Body of pancreas (tissue), 4 donors: ENCODE measurements at regions not wholly inside any gene's neighbourhood (a gene's known extent, or its start where the extent isn't known, plus 50 kb on each side); places are given as distances from the start of the nearest gene placed in this dataset.

Source experiments
- ATAC-seq: fragments of 150-250 bp; one replicate; pipeline ENCODE4 v1.9.1; 2016
- DNase-seq, 4 donors: peaks; one replicate each; pipeline ENCODE4 v3.0.0-alpha.2; 2019
- H3K27ac ChIP-seq, 4 donors: fragments of 200-600 bp; sonication (generic); 1 replicate in 3 of 4; 2 replicates in 1 of 4; pipeline versions ENCODE4 v1.5.1 to v1.6.1; 2016 to 2019; ENCODE audit warnings: mild to moderate bottlenecking in 1 of 4, mixed read lengths in 1 of 4, moderate library complexity in 1 of 4
- H3K27me3 ChIP-seq, 2 donors: fragments of 200-600 bp; sonication (generic); one replicate each; pipeline ENCODE4 v1.6.0; 2016; ENCODE audit warnings: mild to moderate bottlenecking in 1 of 2
- H3K36me3 ChIP-seq, 2 donors: fragments of 200-600 bp; sonication (generic); replicated peaks in 1 of 2; 2 replicates each; pipeline ENCODE4 v1.5.1; 2016; ENCODE audit warnings: low read depth in 2 of 2; ENCODE audit not compliant: insufficient read depth in 1 of 2
- H3K4me1 ChIP-seq: fragments of 200-600 bp; sonication (generic); one replicate; pipeline ENCODE4 v1.6.0; 2016
- H3K4me3 ChIP-seq, 2 donors: fragments of 200-600 bp; sonication (generic); 1 replicate in 1 of 2; 2 replicates in 1 of 2; pipeline ENCODE4 v1.5.1; 2016 to 2019
- H3K9me3 ChIP-seq, 3 donors: fragments of 200-600 bp; sonication (generic); 1 replicate in 2 of 3; 2 replicates in 1 of 3; pipeline ENCODE4 v1.5.1; 2016
- POLR2A ChIP-seq, 3 donors: fragments of 450-650 bp; IDR thresholded peaks; one replicate each; pipeline ENCODE4 v1.6.1; 2016; ENCODE audit warnings: antibody characterized with exemption in 3 of 3, mild to moderate bottlenecking in 2 of 3
- WGBS, 2 donors: methylation state at CpG; one replicate each; pipeline ENCODE4 v1.1.5; 2017; 5-methylcytosine and 5-hydroxymethylcytosine counted together
- intact Hi-C: fragments of 100-400 bp; cut with DNase I; formaldehyde crosslinking; loops from one replicate; pipeline ENCODE4 v1.15.1; 2023
- TF ChIP-seq, protein P1 (sequence below), 7 experiments: fragments of 450-650 bp in 4 of 7; fragments of 200-600 bp in 3 of 7; sonication (generic) in 3 of 7; IDR thresholded peaks; one replicate each; pipeline ENCODE4 v1.5.1; 2016 to 2019; ENCODE audit warnings: antibody characterized with exemption in 7 of 7

GRCh38 chr11:112523477-112523876, 262.8 kb upstream of the PLET1 start:
- DNase-seq (peak; percentile 44 to 75 (median 60)), ATAC-seq (peak; percentile 89)
- TF ChIP-seq POLR2A (IDR thresholded peaks at IDR 0.05): peak in 2 of 3 donors; percentile 34 to 44
- TF ChIP-seq, protein P1, sequence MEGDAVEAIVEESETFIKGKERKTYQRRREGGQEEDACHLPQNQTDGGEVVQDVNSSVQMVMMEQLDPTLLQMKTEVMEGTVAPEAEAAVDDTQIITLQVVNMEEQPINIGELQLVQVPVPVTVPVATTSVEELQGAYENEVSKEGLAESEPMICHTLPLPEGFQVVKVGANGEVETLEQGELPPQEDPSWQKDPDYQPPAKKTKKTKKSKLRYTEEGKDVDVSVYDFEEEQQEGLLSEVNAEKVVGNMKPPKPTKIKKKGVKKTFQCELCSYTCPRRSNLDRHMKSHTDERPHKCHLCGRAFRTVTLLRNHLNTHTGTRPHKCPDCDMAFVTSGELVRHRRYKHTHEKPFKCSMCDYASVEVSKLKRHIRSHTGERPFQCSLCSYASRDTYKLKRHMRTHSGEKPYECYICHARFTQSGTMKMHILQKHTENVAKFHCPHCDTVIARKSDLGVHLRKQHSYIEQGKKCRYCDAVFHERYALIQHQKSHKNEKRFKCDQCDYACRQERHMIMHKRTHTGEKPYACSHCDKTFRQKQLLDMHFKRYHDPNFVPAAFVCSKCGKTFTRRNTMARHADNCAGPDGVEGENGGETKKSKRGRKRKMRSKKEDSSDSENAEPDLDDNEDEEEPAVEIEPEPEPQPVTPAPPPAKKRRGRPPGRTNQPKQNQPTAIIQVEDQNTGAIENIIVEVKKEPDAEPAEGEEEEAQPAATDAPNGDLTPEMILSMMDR (IDR thresholded peaks at IDR 0.05): no peak
- H3K9me3 ChIP-seq: no peaks in the 10 kb centered on the region
- WGBS, 2 donors: 25 to 29% methylated on average over 4 of the region's 4 CpGs
- no peaks in the 10 kb centered on the region for H3K27me3 ChIP-seq
- peaks cover 19% of the 10 kb centered on the region for H3K4me1 ChIP-seq
- intact Hi-C loops: no loop called here
- no peak overlapping the region for H3K4me3 ChIP-seq
- no peaks in the 10 kb centered on the region for H3K36me3 ChIP-seq
- peak overlapping the region in 3 of 4 donors; percentile 35 to 69 (median 60) for H3K27ac ChIP-seq

DNA sequence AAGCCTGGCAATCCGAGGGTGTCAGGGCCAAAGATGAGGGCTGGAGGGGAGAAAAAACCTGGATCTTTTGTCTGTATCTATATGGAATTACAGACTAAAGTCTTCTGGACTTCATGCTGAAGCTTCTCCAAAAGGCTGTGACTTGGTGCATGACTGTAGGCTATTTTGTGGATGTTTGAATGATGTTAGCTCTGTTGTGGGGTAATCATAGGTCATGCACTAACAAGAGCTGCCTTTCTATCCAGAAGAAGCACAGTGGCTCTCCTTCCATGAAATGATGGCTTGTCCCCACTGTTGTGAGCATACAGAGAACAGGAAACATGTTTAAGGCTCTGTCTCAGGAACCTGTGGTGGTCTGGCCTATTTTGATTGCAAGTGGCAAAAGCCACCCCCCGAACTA, 263.3 kb upstream of the PLET1 start:
- Histone ChIP-seq H3K4me3 (no peak overlapping the region), H3K36me3 (no peaks in the 10 kb centered on the region), H3K27me3 (no peaks in the 10 kb centered on the region), H3K27ac (peak overlapping the region in 3 of 4 donors; percentile 29 to 69 (median 60)), H3K9me3 (no peaks in the 10 kb centered on the region), H3K4me1 (peaks cover 19% of the 10 kb centered on the region)
- TF ChIP-seq POLR2A (IDR thresholded peaks at IDR 0.05): no peak
- TF ChIP-seq, protein P1 (IDR thresholded peaks at IDR 0.05): no peak
- intact Hi-C loops: no loop called here
- no peak for DNase-seq
- 57 to 78% methylated on average over 2 of the region's 2 CpGs for WGBS, 2 donors
- peak; percentile 7 for ATAC-seq

DNA sequence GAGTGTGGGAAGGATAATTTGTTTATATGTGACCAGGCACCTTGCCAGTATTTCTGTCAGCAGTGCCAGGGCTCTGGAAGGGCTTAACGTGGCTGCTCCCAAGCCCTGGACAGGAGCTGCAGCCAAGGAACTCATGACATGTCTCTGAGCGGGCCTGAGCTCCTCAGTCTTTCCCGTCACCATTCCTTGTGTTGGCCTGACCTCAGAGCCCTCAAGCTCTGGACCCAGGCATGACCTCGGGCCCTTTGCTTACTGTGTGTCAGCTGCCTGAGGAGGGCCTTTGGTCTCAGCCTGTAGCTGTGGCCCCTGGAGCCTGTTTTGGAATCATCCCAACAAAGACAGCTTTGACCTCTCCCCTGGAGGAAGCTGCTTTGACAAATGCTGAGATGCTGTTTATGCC, 264.1 kb upstream of the PLET1 start:
- no peaks in the 10 kb centered on the region for H3K9me3 ChIP-seq
- WGBS, 2 donors: 44 to 67% methylated on average over 3 to 4 of the region's 4 CpGs
- intact Hi-C loops: no loop called here
- no peaks in the 10 kb centered on the region for H3K36me3 ChIP-seq
- no peak overlapping the region for H3K4me3 ChIP-seq
- H3K4me1 ChIP-seq: peaks cover 19% of the 10 kb centered on the region
- peak overlapping the region in 2 of 4 donors; percentile 60 to 69 for H3K27ac ChIP-seq
- TF ChIP-seq, protein P1 (IDR thresholded peaks at IDR 0.05): no peak
- no peak for TF ChIP-seq POLR2A (IDR thresholded peaks at IDR 0.05)
- no peaks in the 10 kb centered on the region for H3K27me3 ChIP-seq
- no peak for ATAC-seq
- peak in 3 of 4 donors; percentile 8 to 28 (median 20) for DNase-seq

GRCh38 chr11:112525270-112525669, 264.6 kb upstream of the PLET1 start:
- no peaks in the 10 kb centered on the region for H3K9me3 ChIP-seq
- DNase-seq (peak in 3 of 4 donors; percentile 11 to 62 (median 11)), ATAC-seq (no peak)
- intact Hi-C loops: no loop called here
- H3K36me3 ChIP-seq: no peaks in the 10 kb centered on the region
- no peak overlapping the region for H3K4me3 ChIP-seq
- TF ChIP-seq, protein P1 (IDR thresholded peaks at IDR 0.05): no peak
- TF ChIP-seq POLR2A (IDR thresholded peaks at IDR 0.05): no peak
- peak overlapping the region in 2 of 4 donors; percentile 60 to 69 for H3K27ac ChIP-seq
- H3K27me3 ChIP-seq: no peaks in the 10 kb centered on the region
- peaks cover 19% of the 10 kb centered on the region for H3K4me1 ChIP-seq
- WGBS, 2 donors: 50 to 58% methylated on average over 5 of the region's 5 CpGs

- TF ChIP-seq POLR2A (IDR thresholded peaks at IDR 0.05): no peak
- TF ChIP-seq, protein P1 (IDR thresholded peaks at IDR 0.05): no peak
- Histone ChIP-seq H3K4me3 (no peak overlapping the region), H3K27ac (no peak overlapping the region), H3K4me1 (peaks cover 19% of the 10 kb centered on the region), H3K36me3 (no peaks in the 10 kb centered on the region), H3K27me3 (no peaks in the 10 kb centered on the region), H3K9me3 (no peaks in the 10 kb centered on the region)
- no peak for DNase-seq
- intact Hi-C loops: no loop called here
- ATAC-seq: no peak
- 51 to 53% methylated on average over 7 of the region's 7 CpGs for WGBS, 2 donors
Observed at GRCh38 chr11:112525844-112526590, 265.4 kb upstream of the PLET1 start.
